Nephron progenitor cell (in vitro differentiated cells): ENCODE measurements at regions not wholly inside any gene's neighbourhood (a gene's known extent, or its start where the extent isn't known, plus 50 kb on each side); places are given as distances from the start of the nearest gene placed in this dataset.

Source experiments
- DNase-seq: peaks from one replicate; pipeline ENCODE4 v3.0.0; 2021
- H3K27ac Mint-ChIP-seq: 2 replicates; pipeline ENCODE4 v1.8.0; 2021; ENCODE audit warnings: mild to moderate bottlenecking, moderate library complexity, mixed read lengths
- H3K27me3 Mint-ChIP-seq: 2 replicates; pipeline ENCODE4 v1.8.0; 2021; ENCODE audit warnings: mild to moderate bottlenecking, low read depth, mixed read lengths; ENCODE audit not compliant: poor library complexity
- H3K36me3 Mint-ChIP-seq: 2 replicates; pipeline ENCODE4 v1.8.0; 2021; ENCODE audit warnings: low read depth, mixed read lengths
- H3K4me1 Mint-ChIP-seq: 2 replicates; pipeline ENCODE4 v1.8.0; 2021; ENCODE audit warnings: mixed read lengths
- H3K4me3 Mint-ChIP-seq: 2 replicates; pipeline ENCODE4 v1.8.0; 2021; ENCODE audit warnings: mild to moderate bottlenecking, moderate library complexity, mixed read lengths
- H3K9me3 Mint-ChIP-seq: 2 replicates; pipeline ENCODE4 v1.8.0; 2021; ENCODE audit warnings: mild to moderate bottlenecking, moderate library complexity, mixed read lengths
- CTCF ChIP-seq: fragments of 200-600 bp; sonication (generic); IDR thresholded peaks from 2 replicates; pipeline ENCODE4 v1.5.0; 2021; ENCODE audit warnings: antibody characterized with exemption

GRCh38 chr2:37780387-37780676 is 108.9 kb upstream of the CDC42EP3 start:
- Mint-ChIP-seq H3K9me3 (peaks cover 4% of the 10 kb centered on the region), H3K4me1 (peaks cover 56% of the 10 kb centered on the region), H3K4me3 (no peak overlapping the region)

GRCh38 chr2:37781028-37781427 is 109.6 kb upstream of the CDC42EP3 start:
- H3K4me1 Mint-ChIP-seq, result peaks cover 49% of the 10 kb centered on the region
- no peak overlapping the region for H3K4me3 Mint-ChIP-seq
- peaks cover 10% of the 10 kb centered on the region for H3K27me3 Mint-ChIP-seq
- no peak for TF ChIP-seq CTCF
- H3K27ac Mint-ChIP-seq, result no peak overlapping the region
- H3K36me3 Mint-ChIP-seq, result no peaks in the 10 kb centered on the region
- no peak for DNase-seq
- H3K9me3 Mint-ChIP-seq, result no peaks in the 10 kb centered on the region

More at GRCh38 chr2:37780387-37780676, 108.9 kb upstream of the CDC42EP3 start:
- no peak for DNase-seq
- Mint-ChIP-seq H3K27ac (no peak overlapping the region), H3K36me3 (no peaks in the 10 kb centered on the region), H3K27me3 (peaks cover 10% of the 10 kb centered on the region)
- TF ChIP-seq CTCF, result no peak

- TF ChIP-seq CTCF, result no peak
- peaks cover 10% of the 10 kb centered on the region for H3K27me3 Mint-ChIP-seq
- H3K4me3 Mint-ChIP-seq, result no peak overlapping the region
- no peak for DNase-seq
- H3K27ac Mint-ChIP-seq, result no peak overlapping the region
- peaks cover 43% of the 10 kb centered on the region for H3K4me1 Mint-ChIP-seq
- peaks cover 3% of the 10 kb centered on the region for H3K9me3 Mint-ChIP-seq
- H3K36me3 Mint-ChIP-seq, result no peaks in the 10 kb centered on the region
Measured at GRCh38 chr2:37782155-37782673, 110.8 kb upstream of the CDC42EP3 start.

GRCh38 chr2:37782721-37783371 is 111.4 kb upstream of the CDC42EP3 start:
- peaks cover 8% of the 10 kb centered on the region for H3K9me3 Mint-ChIP-seq
- DNase-seq, result no peak
- no peak overlapping the region for H3K4me3 Mint-ChIP-seq
- H3K27ac Mint-ChIP-seq, result no peak overlapping the region
- peaks cover 38% of the 10 kb centered on the region for H3K4me1 Mint-ChIP-seq
- no peak for TF ChIP-seq CTCF
- peaks cover 10% of the 10 kb centered on the region for H3K27me3 Mint-ChIP-seq
- H3K36me3 Mint-ChIP-seq, result no peaks in the 10 kb centered on the region

- no peaks in the 10 kb centered on the region for H3K36me3 Mint-ChIP-seq
- H3K9me3 Mint-ChIP-seq, result peaks cover 15% of the 10 kb centered on the region
- H3K4me3 Mint-ChIP-seq, result no peak overlapping the region
- TF ChIP-seq CTCF, result no peak
- peaks cover 31% of the 10 kb centered on the region for H3K4me1 Mint-ChIP-seq
- no peak for DNase-seq
- H3K27ac Mint-ChIP-seq, result no peak overlapping the region
- peaks cover 3% of the 10 kb centered on the region for H3K27me3 Mint-ChIP-seq
Measured at GRCh38 chr2:37783545-37783944, 112.1 kb upstream of the CDC42EP3 start.

GRCh38 chr2:37784071-37784758 is 112.8 kb upstream of the CDC42EP3 start:
- H3K36me3 Mint-ChIP-seq, result no peaks in the 10 kb centered on the region
- peaks cover 24% of the 10 kb centered on the region for H3K4me1 Mint-ChIP-seq
- no peak for TF ChIP-seq CTCF
- DNase-seq, result no peak
- H3K9me3 Mint-ChIP-seq, result peaks cover 22% of the 10 kb centered on the region
- H3K27me3 Mint-ChIP-seq, result peaks cover 3% of the 10 kb centered on the region
- H3K27ac Mint-ChIP-seq, result no peak overlapping the region
- no peak overlapping the region for H3K4me3 Mint-ChIP-seq
